GM23248 (cell line): ENCODE measurements at regions not wholly inside any gene's neighbourhood (a gene's known extent, or its start where the extent isn't known, plus 50 kb on each side); places are given as distances from the start of the nearest gene placed in this dataset.

Source experiments
- EZH2 ChIP-seq: fragments of 200-600 bp; sonication (generic); IDR thresholded peaks from 2 replicates; pipeline ENCODE4 v1.6.1; 2018; ENCODE audit warnings: antibody characterized with exemption, mild to moderate bottlenecking; ENCODE audit not compliant: insufficient read depth, poor library complexity, severe bottlenecking
- EZH2phosphoT487 ChIP-seq: fragments of 200-600 bp; sonication (generic); IDR thresholded peaks from 2 replicates; pipeline ENCODE4 v1.6.1; 2018; ENCODE audit warnings: antibody characterized with exemption, moderate library complexity, mild to moderate bottlenecking, low read depth; ENCODE audit not compliant: insufficient read depth

- no peak for TF ChIP-seq EZH2
- TF ChIP-seq EZH2phosphoT487 = no peak
These were observed 148.4 kb upstream of the USP9X start for GRCh38 chrX:40936827-40937226.
